Keratinocyte (primary cell): ENCODE measurements at regions not wholly inside any gene's neighbourhood (a gene's known extent, or its start where the extent isn't known, plus 50 kb on each side); places are given as distances from the start of the nearest gene placed in this dataset.

Experiments used
- DNase-seq: peaks from one replicate; pipeline ENCODE4 v3.0.0-alpha.2; 2011; ENCODE audit warnings: low read depth, missing footprints, low spot score
- FAIRE-seq: peaks from 2 replicates; lab custom pipeline; 2011; peaks lifted over from hg19 to GRCh38; lab: Jason Lieb, UNC
- H2AFZ ChIP-seq: 2 replicates; pipeline ENCODE4 v1.6.0; 2012; ENCODE audit warnings: low read length, control low read depth, inconsistent platforms; ENCODE audit not compliant: control insufficient read depth
- H3K27ac ChIP-seq: 2 replicates; pipeline ENCODE4 v1.5.1; 2011; ENCODE audit warnings: low read length; ENCODE audit not compliant: control insufficient read depth, insufficient read depth
- H3K27me3 ChIP-seq: 3 replicates; pipeline ENCODE4 v1.6.0; 2011; ENCODE audit warnings: low read length; ENCODE audit not compliant: control insufficient read depth, insufficient read depth; ENCODE audit errors: extremely low read depth
- H3K36me3 ChIP-seq, 2 experiments: 2 replicates in 1 of 2; 3 replicates in 1 of 2; pipeline ENCODE4 v1.5.1; 2011; ENCODE audit warnings: low read length in 2 of 2, mild to moderate bottlenecking in 1 of 2; ENCODE audit not compliant: control insufficient read depth in 2 of 2, insufficient read depth in 2 of 2; ENCODE audit errors: extremely low read depth in 1 of 2
- H3K4me1 ChIP-seq: 3 replicates; pipeline ENCODE4 v1.5.1; 2011; ENCODE audit warnings: low read length; ENCODE audit not compliant: control insufficient read depth, insufficient read depth; ENCODE audit errors: extremely low read depth
- H3K4me2 ChIP-seq: 3 replicates; pipeline ENCODE4 v1.6.0; 2011; ENCODE audit warnings: low read depth, low read length; ENCODE audit not compliant: control insufficient read depth, insufficient read depth; ENCODE audit errors: extremely low read depth
- H3K4me3 ChIP-seq, 3 experiments: fragments of 200-600 bp in 1 of 3; sonication (generic) in 1 of 3; 2 replicates in 2 of 3; 3 replicates in 1 of 3; pipeline ENCODE4 v1.5.1; 2011 to 2016; ENCODE audit warnings: low read length in 3 of 3, mild to moderate bottlenecking in 3 of 3, control low read depth in 2 of 3, inconsistent platforms in 1 of 3, low read depth in 1 of 3, mixed read lengths in 1 of 3, mixed run types in 1 of 3, moderate library complexity in 1 of 3; ENCODE audit not compliant: control insufficient read depth in 2 of 3, insufficient read depth in 2 of 3; ENCODE audit errors: extremely low read depth in 1 of 3
- H3K79me2 ChIP-seq: 2 replicates; pipeline ENCODE4 v1.6.0; 2012; ENCODE audit warnings: low read length; ENCODE audit not compliant: control insufficient read depth, insufficient read depth
- H3K9ac ChIP-seq: 3 replicates; pipeline ENCODE4 v1.6.0; 2011; ENCODE audit warnings: low read length; ENCODE audit not compliant: control insufficient read depth, insufficient read depth; ENCODE audit errors: extremely low read depth
- H3K9me1 ChIP-seq: 3 replicates; pipeline ENCODE4 v1.6.0; 2011; ENCODE audit warnings: low read length; ENCODE audit not compliant: control insufficient read depth, insufficient read depth; ENCODE audit errors: extremely low read depth
- H3K9me3 ChIP-seq: 2 replicates; pipeline ENCODE4 v1.5.1; 2012; ENCODE audit warnings: low read depth, low read length; ENCODE audit not compliant: control insufficient read depth
- H4K20me1 ChIP-seq: 3 replicates; pipeline ENCODE4 v1.6.0; 2011; ENCODE audit warnings: low read length; ENCODE audit not compliant: control insufficient read depth, insufficient read depth; ENCODE audit errors: extremely low read depth
- CTCF ChIP-seq, 3 experiments: IDR thresholded peaks in 1 of 3; conservative IDR thresholded peaks in 1 of 3; optimal IDR thresholded peaks in 1 of 3; 2 replicates in 2 of 3; 3 replicates in 1 of 3; pipeline versions ENCODE3 to v1.5.1; 2011; ENCODE audit warnings: low read length in 3 of 3, mild to moderate bottlenecking in 3 of 3, moderate library complexity in 2 of 3, control low read depth in 1 of 3, inconsistent platforms in 1 of 3; ENCODE audit not compliant: insufficient read depth in 2 of 3; ENCODE audit errors: extremely low read depth in 1 of 3
- EZH2 ChIP-seq: IDR thresholded peaks from one replicate; pipeline ENCODE4 v1.6.1; 2012; ENCODE audit warnings: inconsistent platforms, mild to moderate bottlenecking, low read length, moderate library complexity
- dilution Hi-C: fragments of 300-500 bp; cut with MboI; formaldehyde crosslinking; loops from one replicate; pipeline ENCODE4 v1.7.0; 2020; ENCODE audit warnings: low sequenced_read_pairs; ENCODE audit not compliant: extremely low pct_ligation_motif_present

DNA sequence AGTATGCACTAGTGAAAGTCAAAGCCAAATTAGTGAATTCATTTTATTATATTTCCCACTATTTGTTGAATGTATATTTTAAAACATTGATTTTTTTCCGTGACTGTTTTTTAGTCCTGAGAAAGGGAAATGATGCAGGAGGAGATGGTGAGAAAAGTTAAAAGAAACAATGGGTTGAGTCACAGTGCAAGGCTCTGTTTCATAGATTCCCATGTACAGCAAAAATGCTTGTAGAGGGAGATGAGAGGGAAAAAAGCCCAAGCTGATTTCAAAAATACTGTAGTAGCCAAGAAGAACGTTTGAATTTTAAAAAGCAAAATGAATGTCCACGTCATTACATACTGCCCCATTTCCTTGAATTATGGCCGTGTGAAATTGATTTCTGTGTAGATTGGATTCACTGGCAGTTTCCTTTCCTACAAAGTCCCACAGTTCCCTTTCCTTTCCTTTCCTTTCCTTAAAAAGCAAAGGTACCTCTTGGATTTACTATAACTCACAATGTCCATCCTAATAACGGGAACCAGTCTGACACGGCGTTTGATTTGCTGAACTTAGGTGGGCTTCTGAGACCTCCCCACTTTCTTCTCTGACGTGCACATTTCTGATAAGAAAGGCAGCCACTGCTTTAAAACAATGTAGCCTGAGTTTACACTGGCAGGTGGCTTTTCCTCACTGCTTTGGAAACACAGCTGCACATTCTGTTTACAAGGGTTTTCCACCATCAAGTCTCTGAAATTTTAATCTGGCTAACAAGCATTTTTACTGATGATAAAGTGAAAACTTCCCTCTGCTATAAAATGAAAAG lies 63.7 kb downstream of the SPCS3 start:
- TF ChIP-seq EZH2 (no peak), CTCF (optimal IDR thresholded peaks at IDR 0.05 in 1 of 3, IDR thresholded peaks at IDR 0.05 in 1 of 3, conservative IDR thresholded peaks at IDR 0.05 in 1 of 3; ENCODE audit: extremely low read depth in 1 of 3, insufficient read depth in 2 of 3, low read length in 3 of 3) (no peak)
- dilution Hi-C loops: loop anchor here (25.0 kb wide), 1 partner anchor 179 kb away; no protein-coding TSS in a partner anchor

GRCh38 chr4:176385601-176386000 lies 65.8 kb downstream of the SPCS3 start:
- Histone ChIP-seq H3K4me1 (no peaks in the 10 kb centered on the region), H3K36me3 (no peaks in the 10 kb centered on the region), H3K4me2 (no peak overlapping the region), H3K4me3 (no peak overlapping the region), H3K9ac (no peak overlapping the region), H3K9me1 (no peaks in the 10 kb centered on the region), H3K27me3 (no peaks in the 10 kb centered on the region), H2AFZ (no peak overlapping the region), H4K20me1 (no peaks in the 10 kb centered on the region), H3K9me3 (no peaks in the 10 kb centered on the region), H3K79me2 (no peaks in the 10 kb centered on the region), H3K27ac (no peak overlapping the region)
- TF ChIP-seq CTCF (optimal IDR thresholded peaks at IDR 0.05 in 1 of 3, IDR thresholded peaks at IDR 0.05 in 1 of 3, conservative IDR thresholded peaks at IDR 0.05 in 1 of 3; ENCODE audit: extremely low read depth in 1 of 3, insufficient read depth in 2 of 3, low read length in 3 of 3) (no peak), EZH2 (no peak)
- FAIRE-seq (no peak), DNase-seq (no peak)
- dilution Hi-C loops: loop anchor here (25.0 kb wide), 1 partner anchor 177 kb away; no protein-coding TSS in a partner anchor

More for the DNA sequence above, 63.7 kb downstream of the SPCS3 start:
- DNase-seq: no peak
- Histone ChIP-seq H3K79me2 (no peaks in the 10 kb centered on the region), H3K4me1 (no peaks in the 10 kb centered on the region), H3K4me2 (no peak overlapping the region), H2AFZ (peak overlapping the region; percentile 31), H3K27ac (no peak overlapping the region), H3K4me3 (no peak overlapping the region), H4K20me1 (no peaks in the 10 kb centered on the region), H3K36me3 (no peaks in the 10 kb centered on the region), H3K27me3 (no peaks in the 10 kb centered on the region), H3K9me3 (no peaks in the 10 kb centered on the region), H3K9ac (no peak overlapping the region), H3K9me1 (no peaks in the 10 kb centered on the region)
- FAIRE-seq: peak; percentile 55
